GM12878 (cell line): ENCODE measurements at regions not wholly inside any gene's neighbourhood (a gene's known extent, or its start where the extent isn't known, plus 50 kb on each side); places are given as distances from the start of the nearest gene placed in this dataset.

Experiments used
- BACH1 ChIP-seq: fragments of 450-650 bp; IDR thresholded peaks from 2 replicates; pipeline ENCODE4 v1.6.1; 2017; ENCODE audit warnings: mild to moderate bottlenecking, borderline replicate concordance
- CUX1 ChIP-seq: IDR thresholded peaks from 2 replicates; pipeline ENCODE4 v1.6.1; 2012; ENCODE audit warnings: improper control_type of control experiment, low read depth, low read length; ENCODE audit not compliant: insufficient replicate concordance
- IKZF1 ChIP-seq: fragments of 450-650 bp; conservative IDR thresholded peaks from 2 replicates; pipeline ENCODE4 v1.6.1; 2017; ENCODE audit warnings: antibody characterized with exemption, mild to moderate bottlenecking
- IRF4 ChIP-seq: IDR thresholded peaks from 2 replicates; pipeline ENCODE4 v1.6.1; 2011; ENCODE audit warnings: low read depth, low read length
- NFXL1 ChIP-seq: fragments of 450-650 bp; IDR thresholded peaks from 2 replicates; pipeline ENCODE4 v1.6.1; 2017; ENCODE audit warnings: antibody characterized with exemption, mild to moderate bottlenecking, borderline replicate concordance
- NFYB ChIP-seq: IDR thresholded peaks from 2 replicates; pipeline ENCODE4 v1.6.1; 2011; ENCODE audit warnings: low read depth, mild to moderate bottlenecking, low read length, improper control_type of control experiment, moderate library complexity; ENCODE audit not compliant: insufficient read depth
- PBX3 ChIP-seq: IDR thresholded peaks from 2 replicates; pipeline ENCODE4 v1.6.1; 2011; ENCODE audit warnings: mild to moderate bottlenecking, low read depth, low read length, moderate library complexity; ENCODE audit not compliant: insufficient replicate concordance
- POLR2AphosphoS2 ChIP-seq: IDR thresholded peaks from 2 replicates; pipeline ENCODE4 v1.6.1; 2011; ENCODE audit warnings: low read depth, mild to moderate bottlenecking, low read length, improper control_type of control experiment, moderate library complexity
- RFX5 ChIP-seq: IDR thresholded peaks from 2 replicates; pipeline ENCODE4 v1.6.1; 2011; ENCODE audit warnings: low read depth, low read length, improper control_type of control experiment
- STAT3 ChIP-seq: IDR thresholded peaks from 2 replicates; pipeline ENCODE4 v1.6.1; 2011; ENCODE audit warnings: low read depth, low read length, improper control_type of control experiment
- TCF7 ChIP-seq: IDR thresholded peaks from 2 replicates; pipeline ENCODE4 v1.6.1; 2014; ENCODE audit warnings: antibody characterized with exemption, borderline replicate concordance
- USF1 ChIP-seq: IDR thresholded peaks from 2 replicates; pipeline ENCODE4 v1.6.1; 2011; ENCODE audit warnings: borderline replicate concordance, low read depth, mild to moderate bottlenecking, moderate library complexity, mixed read lengths, low read length; ENCODE audit not compliant: insufficient read depth; ENCODE audit errors: extremely low read length
- ZNF207 ChIP-seq: fragments of 450-650 bp; IDR thresholded peaks from 2 replicates; pipeline ENCODE4 v1.6.1; 2014; ENCODE audit warnings: antibody characterized with exemption, mild to moderate bottlenecking, borderline replicate concordance
- ZNF384 ChIP-seq: IDR thresholded peaks from 2 replicates; pipeline ENCODE4 v1.6.1; 2012; ENCODE audit warnings: low read depth, mild to moderate bottlenecking, low read length, improper control_type of control experiment, borderline replicate concordance

- TF ChIP-seq PBX3 (no peak), USF1 (no peak), IRF4 (no peak), NFXL1 (no peak), ZNF384 (no peak), STAT3 (no peak), IKZF1 (no peak), POLR2AphosphoS2 (no peak), NFYB (no peak), BACH1 (no peak), ZNF207 (no peak), CUX1 (no peak), RFX5 (no peak), TCF7 (no peak)
These were observed 73.5 kb upstream of the SPTBN1 start (continued) for GRCh38 chr2:54382601-54383000.
